ENCODE measurements at regions not wholly inside any gene's neighbourhood (a gene's known extent, or its start where the extent isn't known, plus 50 kb on each side); places are given as distances from the start of the nearest gene placed in this dataset.

GRCh38 chr5:4313138-4313537, 717.5 kb downstream of the IRX1 start:
- TF ChIP-seq CTCF (IDR thresholded peaks at IDR 0.05) (no peak), EP300 (IDR thresholded peaks at IDR 0.05) (no peak), POLR2A (IDR thresholded peaks at IDR 0.05; ENCODE audit: low read depth) (no peak), POLR2AphosphoS5 (IDR thresholded peaks at IDR 0.05) (no peak)
